Spleen (tissue), 11 donors: ENCODE measurements at regions not wholly inside any gene's neighbourhood (a gene's known extent, or its start where the extent isn't known, plus 50 kb on each side); places are given as distances from the start of the nearest gene placed in this dataset.
"Not testable (repeated sequence)": the region's sequence is repeated elsewhere in the genome, so short reads cannot be mapped to it uniquely, and the experiment has no call there.

Experiments
- DNase-seq: peaks from one replicate; pipeline ENCODE4 v3.0.0-alpha.2; 2020
- H3K27ac ChIP-seq, 8 donors: fragments of 200-600 bp; sonication (generic) in 7 of 8; 1 replicate in 4 of 8; 2 replicates in 4 of 8; pipeline versions ENCODE4 v1.5.0 to v1.8.0; 2016 to 2021; ENCODE audit warnings: inconsistent platforms in 4 of 8, mild to moderate bottlenecking in 4 of 8, moderate library complexity in 1 of 8
- H3K27me3 ChIP-seq, 7 donors: fragments of 200-600 bp; sonication (generic) in 6 of 7; replicated peaks in 1 of 7; 1 replicate in 4 of 7; 2 replicates in 3 of 7; pipeline versions ENCODE4 v1.5.0 to v1.8.0; 2016 to 2021; ENCODE audit warnings: inconsistent platforms in 3 of 7, mild to moderate bottlenecking in 1 of 7
- H3K36me3 ChIP-seq, 6 donors: fragments of 200-600 bp; sonication (generic) in 5 of 6; 1 replicate in 4 of 6; 2 replicates in 2 of 6; pipeline versions ENCODE4 v1.5.0 to v1.8.0; 2016 to 2021; ENCODE audit warnings: inconsistent platforms in 2 of 6
- H3K4me1 ChIP-seq, 6 donors: fragments of 200-600 bp; sonication (generic) in 5 of 6; 1 replicate in 3 of 6; 2 replicates in 3 of 6; pipeline versions ENCODE4 v1.5.0 to v1.8.0; 2016 to 2021; ENCODE audit warnings: inconsistent platforms in 3 of 6
- H3K4me3 ChIP-seq, 8 donors: fragments of 200-600 bp; sonication (generic) in 7 of 8; 1 replicate in 4 of 8; 2 replicates in 4 of 8; pipeline versions ENCODE4 v1.5.0 to v1.8.0; 2016 to 2021; ENCODE audit warnings: inconsistent platforms in 4 of 8, mild to moderate bottlenecking in 4 of 8, moderate library complexity in 2 of 8
- H3K9me3 ChIP-seq, 8 donors: fragments of 200-600 bp; sonication (generic) in 7 of 8; 1 replicate in 4 of 8; 2 replicates in 4 of 8; pipeline versions ENCODE4 v1.5.0 to v1.8.0; 2016 to 2021; ENCODE audit warnings: inconsistent platforms in 4 of 8
- POLR2A ChIP-seq, 3 donors: fragments of 450-650 bp; IDR thresholded peaks; one replicate each; pipeline ENCODE4 v1.5.1; 2017; ENCODE audit warnings: antibody characterized with exemption in 3 of 3, mild to moderate bottlenecking in 1 of 3
- POLR2AphosphoS5 ChIP-seq, 3 donors: sonication (generic); formaldehyde crosslinking; IDR thresholded peaks; one replicate each; pipeline ENCODE4 v1.5.1; 2017; ENCODE audit warnings: antibody characterized with exemption in 3 of 3
- WGBS, 5 donors: extraction: QIAGEN DNeasy Blood & Tissue Kit in 3 of 5; methylation state at CpG; one replicate each; pipeline versions ENCODE4 v1.1.5 to v1.1.7; 2013 to 2018; 5-methylcytosine and 5-hydroxymethylcytosine counted together
- intact Hi-C: fragments of 100-400 bp; cut with DNase I; formaldehyde crosslinking; loops from one replicate; pipeline ENCODE4 v1.15.0; 2023; ENCODE audit warnings: low total_unique reads
- TF ChIP-seq, protein P1 (sequence below), 11 experiments: fragments of 200-600 bp in 7 of 11; fragments of 450-650 bp in 4 of 11; sonication (generic) in 4 of 11; IDR thresholded peaks in 8 of 11; conservative IDR thresholded peaks in 3 of 11; 1 replicate in 7 of 11; 2 replicates in 4 of 11; pipeline versions ENCODE4 v1.4.0 to v1.8.0; 2016 to 2021; ENCODE audit warnings: antibody characterized with exemption in 11 of 11, inconsistent platforms in 4 of 11, mild to moderate bottlenecking in 1 of 11
- donor health status: healthy with polysubstance abuse.
- donor health status: DM: no; HTN: no; CAD: no; lungs with moderate emphysema.
- donor health status: DM: no; HTN: no; CAD: no.
- donor health status: Bipolar disorder and iron deficiency.
- donor health status: healthy.
- donor health status: DM: no; HTN: no; CAD: no.
- donor health status: DM: yes; HTN: yes; CAD: no.

DNA sequence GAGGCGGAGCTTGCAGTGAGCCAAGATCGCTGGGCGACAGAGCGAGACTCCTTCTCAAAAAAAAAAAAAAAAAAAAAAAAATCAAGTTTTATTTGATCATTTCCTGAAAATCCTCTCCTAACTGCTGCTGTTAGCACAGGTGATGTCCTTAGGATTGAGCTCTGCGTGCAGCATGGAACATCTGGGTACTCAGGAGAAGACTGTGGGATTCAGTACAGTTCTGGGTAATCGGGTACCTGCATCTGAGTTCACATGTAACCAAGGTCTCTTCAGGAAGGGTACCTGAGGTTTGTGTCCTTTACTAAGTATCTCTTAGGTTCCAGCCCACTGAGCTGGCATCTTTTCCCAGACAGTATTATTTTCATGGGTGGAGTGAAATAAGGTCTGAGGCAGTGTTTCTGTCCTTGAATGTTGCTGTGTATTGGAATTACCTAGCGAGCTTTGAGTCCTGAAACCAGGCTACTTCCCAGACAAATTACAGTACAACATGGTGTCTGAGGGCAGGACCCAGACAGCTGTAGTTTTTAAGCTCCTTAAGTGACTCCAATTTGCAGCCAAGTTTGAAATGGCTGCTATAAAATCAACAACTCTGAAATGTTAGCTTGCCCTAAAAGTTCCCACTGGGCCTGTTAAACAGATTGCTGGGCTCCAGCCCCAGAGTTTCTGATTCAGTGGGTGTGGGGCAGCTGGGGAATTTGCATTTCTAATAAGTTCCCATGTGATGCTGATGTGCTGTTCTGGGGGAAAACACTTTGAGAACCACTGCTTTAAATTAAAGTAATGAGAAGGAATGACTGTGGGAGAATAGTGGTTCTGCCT lies 120.5 kb downstream of the PMAIP1 start:
- 87 to 96% (median 93%) methylated on average over 7 of the region's 7 CpGs for whole genome bisulfite sequencing, 5 donors

DNA sequence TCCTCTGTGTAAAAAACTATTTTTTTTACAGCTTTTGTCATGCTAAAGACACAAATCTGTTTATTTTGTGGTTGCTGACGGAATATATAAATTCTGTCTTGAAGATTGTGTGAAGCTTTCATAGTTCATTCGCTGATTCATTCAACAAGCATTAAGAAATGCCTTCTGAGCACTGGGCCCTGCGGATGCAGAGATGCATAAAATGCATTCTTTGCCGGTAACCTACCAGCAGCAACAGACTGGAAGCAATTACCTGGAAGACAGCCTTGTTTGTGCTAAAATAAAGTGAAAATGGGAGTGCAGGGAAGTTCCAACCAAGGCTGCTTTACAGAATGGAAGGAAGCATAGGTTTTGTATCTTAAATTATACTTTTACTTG lies 119.7 kb downstream of the PMAIP1 start:
- DNase-seq = no peak
- no peaks in the 10 kb centered on the region for H3K4me1 ChIP-seq
- H3K9me3 ChIP-seq = no peaks in the 10 kb centered on the region
- H3K27me3 ChIP-seq = no peaks in the 10 kb centered on the region
- intact Hi-C loops = no loop called here
- no peaks in the 10 kb centered on the region for H3K36me3 ChIP-seq
- WGBS, 5 donors = 85 to 97% (median 87%) methylated on average over 4 of the region's 4 CpGs
- H3K4me3 ChIP-seq = no peak overlapping the region
- no peak for TF ChIP-seq POLR2A (IDR thresholded peaks at IDR 0.05)
- no peak for TF ChIP-seq POLR2AphosphoS5 (IDR thresholded peaks at IDR 0.05)
- TF ChIP-seq, protein P1, sequence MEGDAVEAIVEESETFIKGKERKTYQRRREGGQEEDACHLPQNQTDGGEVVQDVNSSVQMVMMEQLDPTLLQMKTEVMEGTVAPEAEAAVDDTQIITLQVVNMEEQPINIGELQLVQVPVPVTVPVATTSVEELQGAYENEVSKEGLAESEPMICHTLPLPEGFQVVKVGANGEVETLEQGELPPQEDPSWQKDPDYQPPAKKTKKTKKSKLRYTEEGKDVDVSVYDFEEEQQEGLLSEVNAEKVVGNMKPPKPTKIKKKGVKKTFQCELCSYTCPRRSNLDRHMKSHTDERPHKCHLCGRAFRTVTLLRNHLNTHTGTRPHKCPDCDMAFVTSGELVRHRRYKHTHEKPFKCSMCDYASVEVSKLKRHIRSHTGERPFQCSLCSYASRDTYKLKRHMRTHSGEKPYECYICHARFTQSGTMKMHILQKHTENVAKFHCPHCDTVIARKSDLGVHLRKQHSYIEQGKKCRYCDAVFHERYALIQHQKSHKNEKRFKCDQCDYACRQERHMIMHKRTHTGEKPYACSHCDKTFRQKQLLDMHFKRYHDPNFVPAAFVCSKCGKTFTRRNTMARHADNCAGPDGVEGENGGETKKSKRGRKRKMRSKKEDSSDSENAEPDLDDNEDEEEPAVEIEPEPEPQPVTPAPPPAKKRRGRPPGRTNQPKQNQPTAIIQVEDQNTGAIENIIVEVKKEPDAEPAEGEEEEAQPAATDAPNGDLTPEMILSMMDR (IDR thresholded peaks at IDR 0.05 in 8 of 11, conservative IDR thresholded peaks at IDR 0.05 in 3 of 11) = no peak
- no peak overlapping the region for H3K27ac ChIP-seq

More for the DNA sequence above, 120.5 kb downstream of the PMAIP1 start:
- intact Hi-C loops = no loop called here
- H3K4me3 ChIP-seq = no peak overlapping the region
- H3K27ac ChIP-seq = no peak overlapping the region
- no peaks in the 10 kb centered on the region for H3K27me3 ChIP-seq
- H3K36me3 ChIP-seq = no peaks in the 10 kb centered on the region
- no peaks in the 10 kb centered on the region for H3K9me3 ChIP-seq
- no peaks in the 10 kb centered on the region for H3K4me1 ChIP-seq
- TF ChIP-seq POLR2AphosphoS5 (IDR thresholded peaks at IDR 0.05) (no peak), POLR2A (IDR thresholded peaks at IDR 0.05) (no peak)
- TF ChIP-seq, protein P1 (IDR thresholded peaks at IDR 0.05 in 8 of 11, conservative IDR thresholded peaks at IDR 0.05 in 3 of 11) = no peak
- no peak for DNase-seq

DNA sequence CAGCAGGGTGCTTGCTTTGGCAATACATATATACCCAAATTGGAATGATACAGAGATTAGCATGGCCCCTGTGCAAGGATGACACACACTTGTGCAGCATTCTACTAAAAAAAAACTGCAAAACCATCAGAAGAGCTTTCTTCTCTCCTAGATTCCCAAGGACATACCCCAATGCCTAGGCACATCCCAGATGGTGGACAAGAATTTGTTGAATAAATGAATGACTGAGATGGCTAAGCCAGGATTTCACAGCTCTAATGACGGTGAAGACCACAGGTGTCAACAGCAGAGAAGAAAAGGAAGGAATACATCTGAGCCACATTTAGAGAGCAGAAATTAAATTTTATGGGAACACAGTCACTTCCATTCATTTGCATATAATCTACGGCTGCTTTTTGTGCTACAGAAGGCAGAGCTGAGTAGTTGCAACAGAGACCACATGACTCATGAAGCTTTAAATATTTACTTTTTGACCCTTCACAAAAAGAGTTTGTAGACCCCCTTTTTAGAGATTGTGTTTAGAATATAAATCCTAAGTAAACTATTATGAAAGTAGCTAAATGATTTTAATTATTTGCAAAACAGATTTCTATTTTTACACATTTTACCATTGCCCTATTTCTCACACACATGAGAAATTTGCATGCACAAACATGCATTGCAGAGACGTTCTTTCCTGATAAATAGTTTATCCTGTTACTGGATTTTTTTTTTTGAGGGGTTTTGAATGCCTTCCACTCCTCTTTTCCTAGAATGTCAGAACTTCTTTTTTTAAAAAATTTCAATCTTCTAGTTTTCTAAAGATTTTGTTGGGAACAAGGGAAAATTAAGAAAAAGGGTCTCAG lies 119.0 kb downstream of the PMAIP1 start:
- H3K4me3 ChIP-seq = no peak overlapping the region
- no peak overlapping the region for H3K27ac ChIP-seq
- no peaks in the 10 kb centered on the region for H3K36me3 ChIP-seq
- no peak for DNase-seq
- H3K4me1 ChIP-seq = no peaks in the 10 kb centered on the region
- no peak for TF ChIP-seq POLR2AphosphoS5 (IDR thresholded peaks at IDR 0.05)
- TF ChIP-seq POLR2A (IDR thresholded peaks at IDR 0.05) = no peak
- TF ChIP-seq, protein P1 (IDR thresholded peaks at IDR 0.05 in 8 of 11, conservative IDR thresholded peaks at IDR 0.05 in 3 of 11) = no peak
- WGBS, 5 donors = 34 to 59% (median 42%) methylated on average over 3 of the region's 3 CpGs
- no peaks in the 10 kb centered on the region for H3K27me3 ChIP-seq
- intact Hi-C loops = no loop called here
- no peaks in the 10 kb centered on the region for H3K9me3 ChIP-seq

DNA sequence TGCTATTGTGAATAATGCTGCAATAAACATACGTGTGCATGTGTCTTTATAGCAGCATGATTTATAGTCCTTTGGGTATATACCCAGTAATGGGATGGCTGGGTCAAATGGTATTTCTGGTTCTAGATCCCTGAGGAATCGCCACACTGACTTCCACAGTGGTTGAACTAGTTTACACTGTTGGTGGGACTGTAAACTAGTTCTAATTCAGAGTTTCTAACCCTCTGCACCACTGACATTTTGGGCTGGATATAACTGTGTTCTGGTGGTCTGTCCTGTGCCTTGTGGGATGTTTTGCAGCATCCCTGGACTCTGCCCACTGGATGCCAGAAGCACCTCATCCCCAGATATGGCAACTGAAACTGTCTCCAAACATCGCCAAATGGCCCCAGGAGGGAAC lies 118.3 kb downstream of the PMAIP1 start:
- H3K36me3 ChIP-seq, H3K4me1 ChIP-seq, H3K4me3 ChIP-seq, H3K9me3 ChIP-seq, intact Hi-C loops, H3K27me3 ChIP-seq, DNase-seq, H3K27ac ChIP-seq: not testable (repeated sequence)
- WGBS, 5 donors = 81 to 95% (median 89%) methylated on average over 2 of the region's 3 CpGs
